ENCODE measurements at regions not wholly inside any gene's neighbourhood (a gene's known extent, or its start where the extent isn't known, plus 50 kb on each side); places are given as distances from the start of the nearest gene placed in this dataset.

GRCh38 chr12:118528625-118529024 is 152.3 kb downstream of the SUDS3 start:
- no peak overlapping the region for H3K4me3 ChIP-seq (ENCODE audit: low read depth, low read length)
- TF ChIP-seq CTCF (IDR thresholded peaks at IDR 0.05; ENCODE audit: insufficient read depth, low read depth, low read length, missing control alignments) = no peak
- no peak for DNase-seq (ENCODE audit: low read depth)

DNA sequence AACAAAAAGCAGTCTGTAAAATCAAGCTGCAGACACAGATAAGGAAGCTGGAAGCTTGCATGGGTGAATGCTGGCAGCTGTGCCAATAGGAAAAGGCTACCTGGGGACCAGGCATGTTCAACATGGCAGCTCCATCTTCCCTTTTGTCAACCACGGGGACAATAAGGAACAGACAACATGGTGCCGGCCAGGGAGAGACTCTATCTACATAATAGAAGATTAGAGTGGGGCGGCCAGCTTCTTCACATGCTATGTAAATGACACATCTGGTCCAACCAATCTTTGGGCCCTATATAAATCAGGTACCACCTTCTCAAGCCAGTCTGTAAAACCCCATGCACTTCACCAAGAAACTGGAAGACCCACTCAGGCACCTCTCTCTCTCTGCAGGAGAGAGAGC is 157.6 kb downstream of the SUDS3 start:
- TF ChIP-seq CTCF (IDR thresholded peaks at IDR 0.05; ENCODE audit: insufficient read depth, low read depth, low read length, missing control alignments) = no peak

DNA sequence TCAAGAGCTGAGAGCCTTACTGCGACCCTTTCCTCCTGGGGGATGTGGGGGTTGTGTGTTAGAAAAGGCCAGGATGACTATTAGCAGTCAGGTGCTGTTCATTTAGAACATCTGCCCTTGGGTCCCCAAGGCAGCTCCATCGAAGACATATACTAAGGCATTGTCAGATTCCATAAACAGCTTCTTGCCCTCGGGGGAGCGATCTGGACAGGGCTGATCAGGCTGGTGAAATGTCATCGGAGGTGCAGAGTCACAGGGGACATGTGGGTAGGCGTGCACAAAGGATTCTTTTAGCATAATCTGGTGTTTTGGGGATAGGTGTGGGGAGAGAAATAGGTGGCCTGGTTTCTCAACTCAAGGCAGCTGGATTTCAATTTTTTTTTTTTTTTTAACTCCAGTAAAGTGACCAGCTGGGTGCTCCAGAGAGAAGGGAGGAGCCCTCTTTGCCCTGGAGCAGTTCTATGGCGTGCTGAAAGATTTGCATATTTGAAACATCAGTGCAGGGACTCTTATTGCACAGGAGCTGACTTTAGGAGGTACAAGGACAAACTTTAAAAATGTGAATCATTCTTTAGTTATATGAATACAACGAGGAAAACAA is 160.1 kb downstream of the SUDS3 start:
- no peak for TF ChIP-seq CTCF (IDR thresholded peaks at IDR 0.05; ENCODE audit: insufficient read depth, low read depth, low read length, missing control alignments)
- no peak overlapping the region for H3K4me3 ChIP-seq (ENCODE audit: low read depth, low read length)
- DNase-seq (ENCODE audit: low read depth) = no peak

More for the DNA sequence above, 157.6 kb downstream of the SUDS3 start:
- no peak overlapping the region for H3K4me3 ChIP-seq (ENCODE audit: low read depth, low read length)
- DNase-seq (ENCODE audit: low read depth) = no peak

- TF ChIP-seq CTCF (IDR thresholded peaks at IDR 0.05; ENCODE audit: insufficient read depth, low read depth, low read length, missing control alignments) = no peak
- H3K4me3 ChIP-seq (ENCODE audit: low read depth, low read length) = no peak overlapping the region
- DNase-seq (ENCODE audit: low read depth) = no peak
Measured at GRCh38 chr12:118537481-118537917, 161.1 kb downstream of the SUDS3 start.

DNA sequence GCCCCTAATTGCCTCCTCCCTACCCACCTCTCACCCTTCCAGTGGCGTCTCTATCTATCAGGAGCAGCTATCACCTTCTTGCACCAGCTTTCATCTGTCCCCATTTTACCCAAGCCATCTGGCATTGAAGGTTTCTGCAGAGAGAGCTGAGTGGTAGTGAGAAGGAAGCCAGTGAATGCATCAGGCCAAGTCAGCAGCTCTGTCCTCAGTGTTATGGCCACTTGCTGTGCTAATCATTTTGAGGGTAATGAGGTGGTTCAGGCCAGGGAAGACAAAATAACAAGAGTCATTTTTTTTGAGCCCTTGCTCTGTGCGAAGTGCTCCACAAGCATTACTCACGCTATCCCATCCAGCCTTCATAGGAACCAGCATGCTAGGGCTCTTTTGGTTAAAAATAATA is 164.7 kb downstream of the SUDS3 start:
- H3K4me3 ChIP-seq (ENCODE audit: low read depth, low read length) = no peak overlapping the region
- DNase-seq (ENCODE audit: low read depth) = no peak
- TF ChIP-seq CTCF (IDR thresholded peaks at IDR 0.05; ENCODE audit: insufficient read depth, low read depth, low read length, missing control alignments) = no peak

GRCh38 chr12:118541934-118542333 is 165.6 kb downstream of the SUDS3 start:
- no peak overlapping the region for H3K4me3 ChIP-seq (ENCODE audit: low read depth, low read length)
- TF ChIP-seq CTCF (IDR thresholded peaks at IDR 0.05; ENCODE audit: insufficient read depth, low read depth, low read length, missing control alignments) = no peak
- no peak for DNase-seq (ENCODE audit: low read depth)

GRCh38 chr12:118543651-118544050 is 167.3 kb downstream of the SUDS3 start:
- no peak for TF ChIP-seq CTCF (IDR thresholded peaks at IDR 0.05; ENCODE audit: insufficient read depth, low read depth, low read length, missing control alignments)
- no peak for DNase-seq (ENCODE audit: low read depth)
- H3K4me3 ChIP-seq (ENCODE audit: low read depth, low read length) = no peak overlapping the region

Measured in GM12865 (cell line).